ENCODE measurements at regions not wholly inside any gene's neighbourhood (a gene's known extent, or its start where the extent isn't known, plus 50 kb on each side); places are given as distances from the start of the nearest gene placed in this dataset.

DNA sequence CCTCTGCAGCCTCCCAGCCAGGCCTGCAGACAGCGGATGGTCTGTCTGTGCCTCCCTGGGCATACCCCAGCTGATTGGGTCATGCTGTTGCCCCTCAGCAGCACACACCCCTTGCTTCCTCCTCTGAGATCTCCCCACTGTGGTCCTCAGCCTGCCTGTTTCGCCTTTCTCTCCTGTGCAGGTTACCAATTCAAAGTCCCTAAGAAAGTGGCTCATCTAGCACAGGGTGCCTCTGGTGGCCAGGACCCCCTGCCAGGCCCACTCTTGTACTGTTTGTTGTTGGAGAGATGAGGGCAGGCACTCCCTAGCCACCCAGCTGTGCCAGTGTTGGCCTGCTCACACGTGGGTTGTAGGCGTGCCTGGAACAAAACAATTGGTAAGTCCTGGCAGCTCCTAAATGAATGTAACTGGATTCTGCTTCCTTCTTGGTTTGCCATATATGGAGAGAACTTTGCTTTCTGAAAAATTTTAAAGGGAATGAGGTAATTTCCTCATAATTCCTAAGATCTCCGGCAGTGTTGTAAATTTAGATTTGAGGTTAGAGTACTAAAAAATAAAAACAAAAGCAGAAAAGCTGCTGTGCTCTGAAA is 213.2 kb upstream of the IL12A start:
- Histone ChIP-seq H3K4me1 (peaks cover 14 to 84% (median 26%) of the 10 kb centered on the region in 3 donors), H3K9me3 (no peaks in the 10 kb centered on the region), H3K27ac (peak overlapping the region; percentile 86 to 100 (median 92)), H3K4me3 (no peak overlapping the region), H3K36me3 (no peaks in the 10 kb centered on the region), H3K27me3 (no peaks in the 10 kb centered on the region)
- peak; percentile 87 for ATAC-seq
- peak; percentile 66 for TF ChIP-seq POLR2AphosphoS5 (IDR thresholded peaks at IDR 0.05)
- TF ChIP-seq, protein P1, sequence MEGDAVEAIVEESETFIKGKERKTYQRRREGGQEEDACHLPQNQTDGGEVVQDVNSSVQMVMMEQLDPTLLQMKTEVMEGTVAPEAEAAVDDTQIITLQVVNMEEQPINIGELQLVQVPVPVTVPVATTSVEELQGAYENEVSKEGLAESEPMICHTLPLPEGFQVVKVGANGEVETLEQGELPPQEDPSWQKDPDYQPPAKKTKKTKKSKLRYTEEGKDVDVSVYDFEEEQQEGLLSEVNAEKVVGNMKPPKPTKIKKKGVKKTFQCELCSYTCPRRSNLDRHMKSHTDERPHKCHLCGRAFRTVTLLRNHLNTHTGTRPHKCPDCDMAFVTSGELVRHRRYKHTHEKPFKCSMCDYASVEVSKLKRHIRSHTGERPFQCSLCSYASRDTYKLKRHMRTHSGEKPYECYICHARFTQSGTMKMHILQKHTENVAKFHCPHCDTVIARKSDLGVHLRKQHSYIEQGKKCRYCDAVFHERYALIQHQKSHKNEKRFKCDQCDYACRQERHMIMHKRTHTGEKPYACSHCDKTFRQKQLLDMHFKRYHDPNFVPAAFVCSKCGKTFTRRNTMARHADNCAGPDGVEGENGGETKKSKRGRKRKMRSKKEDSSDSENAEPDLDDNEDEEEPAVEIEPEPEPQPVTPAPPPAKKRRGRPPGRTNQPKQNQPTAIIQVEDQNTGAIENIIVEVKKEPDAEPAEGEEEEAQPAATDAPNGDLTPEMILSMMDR (IDR thresholded peaks at IDR 0.05): no peak
- WGBS, 2 donors (ENCODE audit: low coverage in 1 of 2): 21 to 40% methylated on average over 2 to 4 of the region's 5 CpGs

DNA sequence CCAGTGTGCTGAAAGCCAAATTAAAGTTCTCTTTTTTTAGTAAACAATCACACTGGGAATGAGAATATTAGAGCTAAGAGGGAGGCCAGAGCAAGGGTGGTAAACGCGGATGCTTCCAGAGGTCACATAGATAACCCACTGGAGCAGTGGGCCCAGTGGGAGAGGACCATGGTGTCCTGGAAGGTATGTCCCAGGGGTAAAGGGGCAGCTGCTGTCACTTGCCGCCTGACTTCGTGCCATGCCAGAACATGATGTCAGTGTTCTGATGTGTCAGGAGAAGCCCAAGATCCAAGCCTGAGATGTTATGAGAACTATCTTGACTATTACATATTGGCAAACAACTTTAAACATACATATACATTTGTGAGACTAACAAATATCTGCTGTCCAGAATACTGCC is 211.9 kb upstream of the IL12A start:
- no peak overlapping the region for H3K4me3 ChIP-seq
- no peaks in the 10 kb centered on the region for H3K27me3 ChIP-seq
- no peaks in the 10 kb centered on the region for H3K36me3 ChIP-seq
- no peak for ATAC-seq
- H3K27ac ChIP-seq: peak overlapping the region; percentile 86 to 100 (median 92)
- TF ChIP-seq, protein P1 (IDR thresholded peaks at IDR 0.05): no peak
- peak; percentile 8 for TF ChIP-seq POLR2AphosphoS5 (IDR thresholded peaks at IDR 0.05)
- 71% methylated on average over 4 of the region's 4 CpGs; no CpG with 5 or more reads in 1 of the 2 donors for WGBS, 2 donors (ENCODE audit: low coverage in 1 of 2)
- peaks cover 14 to 83% (median 26%) of the 10 kb centered on the region in 3 donors for H3K4me1 ChIP-seq
- no peaks in the 10 kb centered on the region for H3K9me3 ChIP-seq

DNA sequence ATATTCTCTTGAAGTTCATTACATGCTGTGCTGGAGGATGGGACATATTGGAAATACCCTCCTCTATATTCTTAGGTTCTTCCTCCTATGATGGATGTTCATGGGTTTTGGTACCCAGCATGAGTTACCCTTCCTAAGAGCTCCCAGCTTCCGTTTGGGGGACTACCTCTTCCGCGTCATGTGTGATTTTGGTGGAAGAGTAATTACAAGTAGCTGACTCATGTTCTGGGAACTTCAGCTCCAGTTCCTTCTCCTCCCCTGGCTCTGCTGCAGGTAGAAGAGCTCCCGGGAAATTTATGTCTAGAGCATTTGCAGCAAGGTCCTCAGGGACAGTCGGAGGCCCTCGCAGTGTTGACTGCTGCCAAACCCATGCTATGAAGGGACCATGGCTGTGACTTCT is 208.8 kb upstream of the IL12A start:
- TF ChIP-seq, protein P1 (IDR thresholded peaks at IDR 0.05): no peak
- no peak for TF ChIP-seq EP300 (IDR thresholded peaks at IDR 0.05)
- TF ChIP-seq POLR2AphosphoS5 (IDR thresholded peaks at IDR 0.05): no peak
- no peak for TF ChIP-seq POLR2A (IDR thresholded peaks at IDR 0.05)

DNA sequence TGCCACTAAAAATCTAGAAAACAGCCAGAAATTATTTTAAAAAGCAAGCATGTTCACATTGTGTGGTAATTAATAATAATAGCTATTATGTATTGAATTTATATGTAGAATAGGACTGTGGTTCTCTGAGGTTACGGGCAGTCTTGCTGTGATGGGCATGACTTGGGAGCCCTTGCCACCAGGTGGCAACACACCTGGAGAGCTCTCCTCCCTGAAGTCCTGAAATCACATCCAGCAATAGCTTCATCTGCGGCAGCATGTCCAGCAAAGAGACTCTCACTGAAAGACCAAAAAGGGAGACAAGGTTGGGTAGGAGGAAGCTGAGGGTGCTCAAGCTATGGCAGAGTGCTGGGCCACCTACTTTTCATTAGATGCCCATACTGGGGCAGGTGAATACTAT is 206.8 kb upstream of the IL12A start:
- 95 to 100% methylated on average over 1 to 2 of the region's 2 CpGs for whole genome bisulfite sequencing, 2 donors (ENCODE audit: low coverage in 1 of 2)
- peaks cover 0 to 81% (median 21%) of the 10 kb centered on the region in 3 donors for H3K4me1 ChIP-seq

More for the DNA sequence above, 208.8 kb upstream of the IL12A start:
- peaks cover 14 to 81% (median 27%) of the 10 kb centered on the region in 3 donors for H3K4me1 ChIP-seq
- H3K9me3 ChIP-seq: no peaks in the 10 kb centered on the region
- no peak for ATAC-seq
- no peak overlapping the region for H3K4me3 ChIP-seq
- peak overlapping the region in 3 of 4 donors; percentile 12 to 100 (median 86) for H3K27ac ChIP-seq
- H3K27me3 ChIP-seq: no peaks in the 10 kb centered on the region
- no peaks in the 10 kb centered on the region for H3K36me3 ChIP-seq
- 55 to 92% methylated on average over 3 to 6 of the region's 6 CpGs for WGBS, 2 donors (ENCODE audit: low coverage in 1 of 2)

More for the DNA sequence above, 206.8 kb upstream of the IL12A start:
- TF ChIP-seq POLR2A (IDR thresholded peaks at IDR 0.05): no peak
- TF ChIP-seq POLR2AphosphoS5 (IDR thresholded peaks at IDR 0.05): no peak
- no peak for TF ChIP-seq EP300 (IDR thresholded peaks at IDR 0.05)
- TF ChIP-seq, protein P1 (IDR thresholded peaks at IDR 0.05): peak in 2 of 4 experiments; percentile 16 to 22
- peak overlapping the region in 3 of 4 donors; percentile 25 to 100 (median 86) for H3K27ac ChIP-seq
- H3K36me3 ChIP-seq: no peaks in the 10 kb centered on the region
- H3K4me3 ChIP-seq: no peak overlapping the region
- no peaks in the 10 kb centered on the region for H3K27me3 ChIP-seq
- no peaks in the 10 kb centered on the region for H3K9me3 ChIP-seq
- ATAC-seq: no peak

All from gastroesophageal sphincter (tissue), 4 donors.